WTC11 (cell line): ENCODE measurements at regions not wholly inside any gene's neighbourhood (a gene's known extent, or its start where the extent isn't known, plus 50 kb on each side); places are given as distances from the start of the nearest gene placed in this dataset.

ENCODE experiments used
- ATAC-seq: fragments of 200-7000 bp; cut with Tn5 transposase; 2 replicates; pipeline ENCODE4 v1.10.0; 2021; ENCODE audit warnings: mild to moderate bottlenecking, moderate library complexity
- CTCF ChIA-PET: fragments of 300-600 bp; sonication (Branson Sonifier 250); formaldehyde crosslinking; loops from one replicate; lab custom pipeline; 2021; ENCODE audit warnings: antibody characterized with exemption; lab: Charles Lee
- POLR2A ChIA-PET: fragments of 350-600 bp; sonication (Branson Sonifier 250); formaldehyde crosslinking; loops from one replicate; lab custom pipeline; 2021; ENCODE audit warnings: antibody characterized with exemption; lab: Charles Lee
- DNase-seq: peaks from one replicate; pipeline ENCODE4 v3.0.0; 2021; ENCODE audit warnings: low spot score
- H3K27ac Mint-ChIP-seq: 2 replicates; pipeline ENCODE4 v1.8.0; 2021; ENCODE audit warnings: mixed read lengths
- H3K27me3 Mint-ChIP-seq: 2 replicates; pipeline ENCODE4 v1.8.0; 2021; ENCODE audit warnings: low read depth, mild to moderate bottlenecking, moderate library complexity, mixed read lengths
- H3K36me3 Mint-ChIP-seq: 2 replicates; pipeline ENCODE4 v1.8.0; 2021; ENCODE audit warnings: mixed read lengths
- H3K4me1 Mint-ChIP-seq: 2 replicates; pipeline ENCODE4 v1.8.0; 2022; ENCODE audit warnings: mixed read lengths
- H3K4me3 Mint-ChIP-seq: 2 replicates; pipeline ENCODE4 v1.8.0; 2021; ENCODE audit warnings: mild to moderate bottlenecking, moderate library complexity, mixed read lengths
- H3K9me3 Mint-ChIP-seq: 2 replicates; pipeline ENCODE4 v1.8.0; 2021; ENCODE audit warnings: mixed read lengths
- AFF4 ChIP-seq: sonication (generic); formaldehyde crosslinking; IDR thresholded peaks from 2 replicates; pipeline ENCODE4 v1.8.1; 2023; ENCODE audit warnings: mild to moderate bottlenecking, missing genetic modification reagents, borderline replicate concordance
- E2F4 ChIP-seq: sonication (generic); formaldehyde crosslinking; IDR thresholded peaks from 2 replicates; pipeline ENCODE4 v1.8.1; 2022; ENCODE audit warnings: low read depth, mild to moderate bottlenecking, moderate library complexity, missing genetic modification reagents, borderline replicate concordance
- FOXJ3 ChIP-seq: sonication (generic); formaldehyde crosslinking; IDR thresholded peaks from 2 replicates; pipeline ENCODE4 v1.9.0; 2021; ENCODE audit warnings: missing genetic modification reagents, mild to moderate bottlenecking, borderline replicate concordance
- FOXP1 ChIP-seq: sonication (generic); formaldehyde crosslinking; IDR thresholded peaks from 2 replicates; pipeline ENCODE4 v1.8.0; 2022; ENCODE audit warnings: missing genetic modification reagents, mild to moderate bottlenecking, moderate library complexity, borderline replicate concordance
- FOXP4 ChIP-seq: sonication (generic); formaldehyde crosslinking; IDR thresholded peaks from 2 replicates; pipeline ENCODE4 v1.8.0; 2022; ENCODE audit warnings: mild to moderate bottlenecking, missing genetic modification reagents
- GRHL2 ChIP-seq: fragments of 250-450 bp; sonication (Bioruptor Pico); IDR thresholded peaks from 2 replicates; pipeline ENCODE4 v1.8.0; 2022; ENCODE audit warnings: mild to moderate bottlenecking, moderate library complexity; ENCODE audit not compliant: insufficient replicate concordance, severe bottlenecking
- HMGA2 ChIP-seq: fragments of 250-450 bp; sonication (Bioruptor Pico); IDR thresholded peaks from 2 replicates; pipeline ENCODE4 v1.4.0; 2021; ENCODE audit warnings: mild to moderate bottlenecking, moderate library complexity
- JAZF1 ChIP-seq: fragments of 250-450 bp; sonication (Bioruptor Pico); IDR thresholded peaks from 2 replicates; pipeline ENCODE4 v1.9.0; 2021; ENCODE audit warnings: moderate library complexity, mild to moderate bottlenecking, inconsistent platforms
- JUN ChIP-seq: sonication (generic); formaldehyde crosslinking; IDR thresholded peaks from 2 replicates; pipeline ENCODE4 v1.8.0; 2023; ENCODE audit warnings: mild to moderate bottlenecking, missing genetic modification reagents
- KAT7 ChIP-seq: sonication (generic); formaldehyde crosslinking; IDR thresholded peaks from 2 replicates; pipeline ENCODE4 v1.8.1; 2023; ENCODE audit warnings: missing genetic modification reagents, mild to moderate bottlenecking, borderline replicate concordance
- MAX ChIP-seq: sonication (generic); formaldehyde crosslinking; IDR thresholded peaks from 2 replicates; pipeline ENCODE4 v1.8.0; 2022; ENCODE audit warnings: mild to moderate bottlenecking, missing genetic modification reagents
- NFYB ChIP-seq: sonication (generic); formaldehyde crosslinking; conservative IDR thresholded peaks from 2 replicates; pipeline ENCODE4 v1.8.0; 2022; ENCODE audit warnings: low read depth, missing genetic modification reagents
- SMAD4 ChIP-seq: sonication (generic); formaldehyde crosslinking; IDR thresholded peaks from 2 replicates; pipeline ENCODE4 v1.8.0; 2022; ENCODE audit warnings: mild to moderate bottlenecking, missing genetic modification reagents
- TCF7 ChIP-seq: sonication (generic); formaldehyde crosslinking; IDR thresholded peaks from 2 replicates; pipeline ENCODE4 v1.8.0; 2022; ENCODE audit warnings: mild to moderate bottlenecking, low read depth, missing genetic modification reagents, moderate library complexity
- TP53 ChIP-seq: sonication (generic); formaldehyde crosslinking; IDR thresholded peaks from 2 replicates; pipeline ENCODE4 v1.8.1; 2023; ENCODE audit warnings: mild to moderate bottlenecking, missing genetic modification reagents
- ZBTB21 ChIP-seq: sonication (generic); formaldehyde crosslinking; IDR thresholded peaks from 2 replicates; pipeline ENCODE4 v1.8.1; 2023; ENCODE audit warnings: mild to moderate bottlenecking, missing genetic modification reagents, borderline replicate concordance
- ZBTB43 ChIP-seq: sonication (generic); formaldehyde crosslinking; IDR thresholded peaks from 2 replicates; pipeline ENCODE4 v1.8.1; 2023; ENCODE audit warnings: mild to moderate bottlenecking, missing genetic modification reagents
- ZNF219 ChIP-seq: sonication (generic); formaldehyde crosslinking; IDR thresholded peaks from 2 replicates; pipeline ENCODE4 v1.8.0; 2023; ENCODE audit warnings: missing genetic modification reagents, mild to moderate bottlenecking, borderline replicate concordance
- ZNF416 ChIP-seq: fragments of 250-450 bp; sonication (Bioruptor Pico); IDR thresholded peaks from 2 replicates; pipeline ENCODE4 v1.9.0; 2021; ENCODE audit warnings: mild to moderate bottlenecking, inconsistent platforms
- ZNF423 ChIP-seq: fragments of 250-450 bp; sonication (Bioruptor Pico); IDR thresholded peaks from 2 replicates; pipeline ENCODE4 v2.1.2; 2022; ENCODE audit warnings: mild to moderate bottlenecking, moderate library complexity

DNA sequence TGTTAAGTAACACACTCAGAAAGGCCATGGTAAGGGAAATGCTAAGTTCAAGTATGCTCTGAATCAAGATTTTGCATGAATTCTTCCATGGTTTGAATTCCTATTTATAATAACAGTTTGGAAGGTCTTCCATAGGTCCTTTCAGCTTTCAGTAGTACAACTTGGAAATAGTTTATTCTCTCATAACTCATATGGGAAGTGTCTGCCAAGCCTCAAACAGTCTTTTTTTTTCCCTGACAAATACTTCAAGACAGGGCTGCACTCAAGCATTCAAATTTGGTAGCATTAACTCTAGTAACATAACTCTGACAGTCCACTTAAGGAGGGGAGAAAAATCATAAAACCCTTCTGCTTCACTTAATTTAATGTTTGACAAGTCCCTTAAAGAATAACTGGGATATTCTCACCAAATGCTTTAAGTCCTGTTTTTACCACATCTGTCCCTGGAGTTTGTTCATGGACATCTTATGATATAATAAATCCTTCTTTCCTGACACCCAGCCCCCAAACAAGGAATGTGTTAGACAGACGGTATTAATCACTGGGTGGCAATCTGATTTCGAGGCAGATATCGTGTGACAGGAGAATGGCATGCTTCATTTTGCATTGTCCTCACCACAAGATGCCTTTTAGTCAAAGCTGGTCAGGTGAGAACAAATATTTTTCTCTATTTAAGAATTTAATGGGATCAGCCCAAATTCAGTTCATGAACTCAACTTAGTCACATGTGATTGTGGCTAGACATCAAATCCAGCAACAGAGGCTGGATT, 165.7 kb downstream of the BMP4 start (continued):
- TF ChIP-seq AFF4 (CRISPR knock-in tag) (no peak), ZNF219 (CRISPR knock-in tag) (no peak), GRHL2 (CRISPR knock-in tag) (no peak), KAT7 (CRISPR knock-in tag) (no peak)

- Mint-ChIP-seq H3K27me3 (no peaks in the 10 kb centered on the region), H3K27ac (no peak overlapping the region), H3K9me3 (peaks cover 21% of the 10 kb centered on the region), H3K36me3 (peaks cover 6% of the 10 kb centered on the region), H3K4me3 (no peak overlapping the region), H3K4me1 (peaks cover 10% of the 10 kb centered on the region)
- ATAC-seq, result no peak
- CTCF ChIA-PET, result no interaction called here
- TF ChIP-seq FOXJ3 (CRISPR knock-in tag) (no peak), HMGA2 (no peak), ZNF423 (CRISPR knock-in tag) (no peak), ZNF416 (CRISPR knock-in tag) (no peak)
- no peak for DNase-seq
- POLR2A ChIA-PET, result no interaction called here
These were observed 168.1 kb downstream of the BMP4 start for GRCh38 chr14:53788566-53788965.

- no peak overlapping the region for H3K4me3 Mint-ChIP-seq
- peaks cover 6% of the 10 kb centered on the region for H3K36me3 Mint-ChIP-seq
- H3K4me1 Mint-ChIP-seq, result peaks cover 4% of the 10 kb centered on the region
- peaks cover 22% of the 10 kb centered on the region for H3K9me3 Mint-ChIP-seq
- DNase-seq, result no peak
- ChIA-PET POLR2A (no interaction called here), CTCF (no interaction called here)
- H3K27me3 Mint-ChIP-seq, result no peaks in the 10 kb centered on the region
- no peak for ATAC-seq
- no peak overlapping the region for H3K27ac Mint-ChIP-seq
- TF ChIP-seq ZBTB43, result no peak
- TF ChIP-seq JUN (CRISPR knock-in tag), result no peak
- TF ChIP-seq GRHL2 (CRISPR knock-in tag), result no peak
- no peak for TF ChIP-seq FOXP4 (CRISPR knock-in tag)
- TF ChIP-seq TP53, result no peak
- TF ChIP-seq SMAD4 (CRISPR knock-in tag), result no peak
- TF ChIP-seq ZBTB21 (CRISPR knock-in tag), result no peak
- TF ChIP-seq JAZF1 (CRISPR knock-in tag), result no peak
- no peak for TF ChIP-seq ZNF423 (CRISPR knock-in tag)
- TF ChIP-seq FOXP1 (CRISPR knock-in tag), result no peak
- TF ChIP-seq TCF7 (CRISPR knock-in tag), result no peak
- no peak for TF ChIP-seq MAX (CRISPR knock-in tag)
- TF ChIP-seq E2F4 (CRISPR knock-in tag), result no peak
- no peak for TF ChIP-seq NFYB (CRISPR knock-in tag)
These were observed 170.6 kb downstream of the BMP4 start for GRCh38 chr14:53786045-53786444.
